PC-9 (cell line): ENCODE measurements at regions not wholly inside any gene's neighbourhood (a gene's known extent, or its start where the extent isn't known, plus 50 kb on each side); places are given as distances from the start of the nearest gene placed in this dataset.

Experiments
- BruUV-seq: library from RNA; stranded (reverse); fragments of 400-500 nt; replicated peaks from 2 replicates; lab custom pipeline; 2021; lab: Mats Ljungman, UMichigan
- CTCF ChIA-PET: fragments of 300-600 bp; sonication (Branson Sonifier 250); formaldehyde crosslinking; loops from one replicate; lab custom pipeline; 2022; ENCODE audit warnings: antibody characterized with exemption; lab: Charles Lee
- POLR2A ChIA-PET: fragments of 300-600 bp; sonication (Branson Sonifier 250); formaldehyde crosslinking; loops from one replicate; lab custom pipeline; 2022; ENCODE audit warnings: antibody characterized with exemption; ENCODE audit not compliant: unreplicated experiment; lab: Charles Lee
- DNase-seq, 2 experiments: peaks; one replicate each; pipeline versions ENCODE4 v3.0.0 to v3.0.0-alpha.2; 2015 to 2022; ENCODE audit warnings: mixed read lengths in 1 of 2
- H2AFZ ChIP-seq: fragments of 200-600 bp; sonication (generic); 2 replicates; pipeline ENCODE4 v1.8.1; 2017; ENCODE audit warnings: antibody characterized with exemption
- H3F3A ChIP-seq: fragments of 200-600 bp; sonication (generic); 2 replicates; pipeline ENCODE4 v1.8.1; 2017; ENCODE audit warnings: antibody characterized with exemption, mild to moderate bottlenecking, low read depth; ENCODE audit not compliant: insufficient read depth
- H3K27ac ChIP-seq: fragments of 200-600 bp; sonication (generic); 2 replicates; pipeline ENCODE4 v1.6.1; 2016; ENCODE audit warnings: mixed run types
- H3K27me3 ChIP-seq: fragments of 200-600 bp; sonication (generic); 2 replicates; pipeline ENCODE4 v1.6.1; 2016; ENCODE audit warnings: low read depth, mixed run types; ENCODE audit not compliant: insufficient read depth
- H3K36me3 ChIP-seq: fragments of 200-600 bp; sonication (generic); 2 replicates; pipeline ENCODE4 v1.6.1; 2016; ENCODE audit warnings: low read depth, mixed run types
- H3K4me1 ChIP-seq: fragments of 200-600 bp; sonication (generic); replicated peaks from 2 replicates; pipeline ENCODE4 v1.6.1; 2016; ENCODE audit warnings: mixed run types; ENCODE audit not compliant: insufficient read depth
- H3K4me2 ChIP-seq: fragments of 200-600 bp; sonication (generic); 2 replicates; pipeline ENCODE4 v1.6.1; 2017; ENCODE audit warnings: mixed run types
- H3K4me3 ChIP-seq: fragments of 200-600 bp; sonication (generic); 2 replicates; pipeline ENCODE4 v1.6.1; 2016; ENCODE audit warnings: mixed run types
- H3K79me2 ChIP-seq: fragments of 200-600 bp; sonication (generic); 2 replicates; pipeline ENCODE4 v1.6.1; 2017; ENCODE audit warnings: low read depth, mixed run types
- H3K9me2 ChIP-seq: fragments of 200-600 bp; sonication (generic); 2 replicates; pipeline ENCODE4 v1.8.1; 2017; ENCODE audit warnings: mild to moderate bottlenecking; ENCODE audit not compliant: insufficient read depth
- H3K9me3 ChIP-seq: fragments of 200-600 bp; sonication (generic); 2 replicates; pipeline ENCODE4 v1.8.1; 2016; ENCODE audit warnings: low read depth; ENCODE audit not compliant: insufficient read depth
- H4K20me1 ChIP-seq: fragments of 200-600 bp; sonication (generic); 2 replicates; pipeline ENCODE4 v1.8.1; 2017; ENCODE audit not compliant: insufficient read depth
- EZH2 ChIP-seq: fragments of 200-600 bp; sonication (generic); IDR thresholded peaks from 2 replicates; pipeline ENCODE4 v1.8.0; 2017; ENCODE audit warnings: antibody characterized with exemption, low read depth
- intact Hi-C: fragments of 100-400 bp; cut with micrococcal nuclease; formaldehyde crosslinking; loops from one replicate; pipeline ENCODE4 v1.10.0; 2022; ENCODE audit not compliant: unreplicated experiment
- TF ChIP-seq, protein P1 (sequence below): fragments of 200-600 bp; sonication (generic); conservative IDR thresholded peaks from 2 replicates; pipeline ENCODE4 v1.6.1; 2017; ENCODE audit warnings: mixed run types, antibody characterized with exemption, mild to moderate bottlenecking, moderate library complexity

DNA sequence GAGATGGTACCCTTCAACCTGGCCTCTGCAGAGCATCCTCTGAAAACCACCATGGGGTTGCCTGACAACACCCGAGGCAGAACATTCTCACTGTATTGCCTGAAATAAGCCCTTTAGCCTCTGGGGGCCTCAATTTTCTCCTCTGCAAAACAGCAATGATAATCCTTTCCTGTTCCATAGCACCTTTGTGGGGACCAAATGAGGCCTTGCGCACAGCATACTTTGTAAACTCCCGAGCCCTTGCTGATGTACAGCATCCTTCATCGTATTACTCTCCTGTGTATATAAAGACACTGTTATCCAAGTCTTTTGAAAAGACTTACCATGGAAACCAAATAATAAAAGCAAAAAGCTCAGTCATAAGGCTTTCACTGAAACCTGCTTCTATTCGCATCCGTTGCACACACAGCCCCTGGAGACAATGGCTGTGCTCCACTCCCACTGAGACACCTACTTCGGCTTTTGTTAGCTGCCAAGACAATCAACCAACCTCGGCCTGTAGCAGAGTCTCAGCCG is 276.0 kb downstream of the FOXO1 start:
- no peaks in the 10 kb centered on the region for H3F3A ChIP-seq
- ChIA-PET POLR2A (no interaction called here), CTCF (no interaction called here)
- H4K20me1 ChIP-seq: no peaks in the 10 kb centered on the region
- no peaks in the 10 kb centered on the region for H3K27me3 ChIP-seq
- no peak for DNase-seq
- H3K9me3 ChIP-seq: no peaks in the 10 kb centered on the region
- no TSS peak for BruUV-seq
- 0 out of 2 replicates have a peak, but pooled peaks cover 3% of the 10 kb centered on the region for H3K4me1 ChIP-seq
- H2AFZ ChIP-seq: no peak overlapping the region
- H3K36me3 ChIP-seq: no peaks in the 10 kb centered on the region
- TF ChIP-seq, protein P1, sequence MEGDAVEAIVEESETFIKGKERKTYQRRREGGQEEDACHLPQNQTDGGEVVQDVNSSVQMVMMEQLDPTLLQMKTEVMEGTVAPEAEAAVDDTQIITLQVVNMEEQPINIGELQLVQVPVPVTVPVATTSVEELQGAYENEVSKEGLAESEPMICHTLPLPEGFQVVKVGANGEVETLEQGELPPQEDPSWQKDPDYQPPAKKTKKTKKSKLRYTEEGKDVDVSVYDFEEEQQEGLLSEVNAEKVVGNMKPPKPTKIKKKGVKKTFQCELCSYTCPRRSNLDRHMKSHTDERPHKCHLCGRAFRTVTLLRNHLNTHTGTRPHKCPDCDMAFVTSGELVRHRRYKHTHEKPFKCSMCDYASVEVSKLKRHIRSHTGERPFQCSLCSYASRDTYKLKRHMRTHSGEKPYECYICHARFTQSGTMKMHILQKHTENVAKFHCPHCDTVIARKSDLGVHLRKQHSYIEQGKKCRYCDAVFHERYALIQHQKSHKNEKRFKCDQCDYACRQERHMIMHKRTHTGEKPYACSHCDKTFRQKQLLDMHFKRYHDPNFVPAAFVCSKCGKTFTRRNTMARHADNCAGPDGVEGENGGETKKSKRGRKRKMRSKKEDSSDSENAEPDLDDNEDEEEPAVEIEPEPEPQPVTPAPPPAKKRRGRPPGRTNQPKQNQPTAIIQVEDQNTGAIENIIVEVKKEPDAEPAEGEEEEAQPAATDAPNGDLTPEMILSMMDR: no peak
- TF ChIP-seq EZH2: no peak
- no peak overlapping the region for H3K4me2 ChIP-seq
- no peak overlapping the region for H3K4me3 ChIP-seq
- H3K9me2 ChIP-seq: no peaks in the 10 kb centered on the region
- no peak overlapping the region for H3K27ac ChIP-seq
- intact Hi-C loops: no loop called here
- H3K79me2 ChIP-seq: no peaks in the 10 kb centered on the region

DNA sequence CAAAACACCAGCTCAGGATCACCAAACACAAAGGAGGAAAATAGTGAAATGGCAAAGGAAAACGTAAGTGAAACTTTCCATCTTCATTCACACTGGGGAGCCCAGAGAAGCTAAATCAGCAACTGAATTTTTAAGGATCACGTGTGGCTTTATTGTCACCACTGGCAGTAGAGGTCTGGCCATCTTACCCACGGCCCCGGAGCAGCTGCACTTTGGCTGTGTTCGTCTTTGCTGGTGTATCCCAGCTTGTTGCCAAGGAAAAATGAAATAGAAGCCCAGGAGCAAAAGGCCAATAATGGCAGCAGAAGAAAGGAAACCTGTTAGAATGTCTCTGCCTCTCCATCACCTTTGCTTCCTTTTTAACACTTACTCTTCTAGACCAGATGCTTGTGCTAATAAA is 274.7 kb downstream of the FOXO1 start:
- no peak for TF ChIP-seq EZH2
- TF ChIP-seq, protein P1: no peak
- POLR2A ChIA-PET: no interaction called here
- intact Hi-C loops: no loop called here

DNA sequence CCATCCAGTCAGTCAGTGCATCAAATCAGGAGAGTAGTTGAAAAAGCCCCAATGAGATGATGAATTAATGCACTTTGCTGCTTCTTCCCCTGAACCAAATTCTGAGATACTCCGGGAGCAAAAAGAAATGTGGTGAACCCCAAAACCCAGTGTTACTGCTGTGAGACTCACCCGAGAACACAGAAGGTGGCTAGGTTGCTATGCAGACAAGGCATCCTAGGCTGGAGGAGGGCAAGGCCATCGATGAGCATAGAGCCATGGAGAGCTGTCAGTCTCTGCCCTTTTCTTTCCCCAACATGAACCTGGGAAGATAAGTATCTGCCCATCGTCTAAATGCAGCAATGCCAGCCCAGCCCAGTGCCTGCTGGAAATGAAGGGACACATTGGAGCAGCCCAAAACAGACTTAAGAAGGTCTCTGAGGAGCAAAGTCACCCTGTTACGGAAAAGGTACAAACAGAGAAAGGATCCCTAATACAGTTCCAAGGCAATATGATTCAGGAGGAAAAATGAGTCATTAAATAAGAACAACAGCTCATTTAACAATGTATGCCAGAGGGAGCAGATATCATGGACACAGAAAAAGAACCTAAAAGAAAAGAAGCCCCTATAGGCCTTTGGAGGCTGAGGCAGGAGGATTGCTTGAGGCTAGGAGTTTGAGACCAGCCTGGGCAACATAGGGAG is 272.0 kb downstream of the FOXO1 start:
- CTCF ChIA-PET: no interaction called here
- no peaks in the 10 kb centered on the region for H3K79me2 ChIP-seq
- BruUV-seq: no TSS peak

More for the DNA sequence above, 274.7 kb downstream of the FOXO1 start:
- DNase-seq: no peak
- Histone ChIP-seq H3K9me3 (no peaks in the 10 kb centered on the region), H4K20me1 (no peaks in the 10 kb centered on the region), H3K4me3 (no peak overlapping the region), H2AFZ (no peak overlapping the region), H3K9me2 (no peaks in the 10 kb centered on the region), H3K4me2 (no peak overlapping the region), H3F3A (no peaks in the 10 kb centered on the region), H3K4me1 (0 out of 2 replicates have a peak, but pooled peaks cover 3% of the 10 kb centered on the region), H3K36me3 (no peaks in the 10 kb centered on the region), H3K27me3 (no peaks in the 10 kb centered on the region), H3K27ac (no peak overlapping the region), H3K79me2 (no peaks in the 10 kb centered on the region)
- CTCF ChIA-PET: no interaction called here
- BruUV-seq: no TSS peak

More for the DNA sequence above, 272.0 kb downstream of the FOXO1 start:
- POLR2A ChIA-PET: no interaction called here
- H4K20me1 ChIP-seq: no peaks in the 10 kb centered on the region
- H3K4me1 ChIP-seq: peaks cover 20% of the 10 kb centered on the region
- no peaks in the 10 kb centered on the region for H3K36me3 ChIP-seq
- H3K4me2 ChIP-seq: no peak overlapping the region
- no peaks in the 10 kb centered on the region for H3F3A ChIP-seq
- no peak overlapping the region for H2AFZ ChIP-seq
- intact Hi-C loops: no loop called here
- no peaks in the 10 kb centered on the region for H3K27me3 ChIP-seq
- H3K9me3 ChIP-seq: no peaks in the 10 kb centered on the region
- no peak overlapping the region for H3K27ac ChIP-seq
- H3K9me2 ChIP-seq: no peaks in the 10 kb centered on the region
- TF ChIP-seq EZH2: no peak
- TF ChIP-seq, protein P1: no peak
- DNase-seq: no peak
- no peak overlapping the region for H3K4me3 ChIP-seq
